Loucy (cell line): ENCODE measurements at regions not wholly inside any gene's neighbourhood (a gene's known extent, or its start where the extent isn't known, plus 50 kb on each side); places are given as distances from the start of the nearest gene placed in this dataset.
"Not testable (repeated sequence)": the region's sequence is repeated elsewhere in the genome, so short reads cannot be mapped to it uniquely, and the experiment has no call there.

ENCODE experiments used
- H2AFZ ChIP-seq: fragments of 200-600 bp; sonication (generic); 2 replicates; pipeline ENCODE4 v1.6.0; 2016; ENCODE audit warnings: antibody characterized with exemption, mild to moderate bottlenecking, low read length, moderate library complexity
- H3F3A ChIP-seq: fragments of 200-600 bp; 2 replicates; pipeline ENCODE4 v1.6.0; 2016; ENCODE audit warnings: antibody characterized with exemption, low read depth, mild to moderate bottlenecking
- H3K27me3 ChIP-seq: fragments of 200-600 bp; sonication (generic); 2 replicates; pipeline ENCODE4 v1.6.1; 2014; ENCODE audit warnings: low read length, mild to moderate bottlenecking; ENCODE audit not compliant: insufficient read depth, poor library complexity, severe bottlenecking
- H3K36me3 ChIP-seq: fragments of 200-600 bp; sonication (generic); 2 replicates; pipeline ENCODE4 v1.6.1; 2016; ENCODE audit warnings: low read length; ENCODE audit not compliant: insufficient read depth
- H3K4me1 ChIP-seq: fragments of 200-600 bp; sonication (generic); 2 replicates; pipeline ENCODE4 v1.5.1; 2014; ENCODE audit warnings: low read length, mild to moderate bottlenecking; ENCODE audit not compliant: insufficient read depth, poor library complexity, severe bottlenecking
- H3K4me2 ChIP-seq: fragments of 200-600 bp; sonication (generic); 2 replicates; pipeline ENCODE4 v1.6.0; 2014; ENCODE audit warnings: antibody characterized with exemption, low read length, low read depth, mild to moderate bottlenecking; ENCODE audit not compliant: poor library complexity, severe bottlenecking
- H3K4me3 ChIP-seq: fragments of 200-600 bp; sonication (generic); 2 replicates; pipeline ENCODE4 v1.5.1; 2014; ENCODE audit warnings: low read length, mild to moderate bottlenecking, mixed read lengths; ENCODE audit not compliant: poor library complexity, severe bottlenecking
- H3K79me2 ChIP-seq: fragments of 200-600 bp; sonication (generic); 2 replicates; pipeline ENCODE4 v1.6.1; 2014; ENCODE audit warnings: low read length; ENCODE audit not compliant: insufficient read depth
- H3K9ac ChIP-seq: fragments of 200-600 bp; sonication (generic); 2 replicates; pipeline ENCODE4 v1.6.0; 2014; ENCODE audit warnings: mild to moderate bottlenecking, low read depth, low read length, moderate library complexity; ENCODE audit not compliant: poor library complexity, severe bottlenecking
- H3K9me2 ChIP-seq: fragments of 200-600 bp; sonication (generic); replicated peaks from 2 replicates; pipeline ENCODE4 v1.6.1; 2016; ENCODE audit warnings: low read depth, low read length, mixed read lengths
- H3K9me3 ChIP-seq: fragments of 200-600 bp; sonication (generic); 2 replicates; pipeline ENCODE4 v1.6.1; 2014; ENCODE audit warnings: mild to moderate bottlenecking, antibody characterized with exemption, low read length, low read depth; ENCODE audit not compliant: insufficient read depth
- H4K20me1 ChIP-seq: fragments of 200-600 bp; sonication (generic); 2 replicates; pipeline ENCODE4 v1.6.0; 2014; ENCODE audit warnings: antibody characterized with exemption, low read length, mild to moderate bottlenecking; ENCODE audit not compliant: insufficient read depth, poor library complexity, severe bottlenecking
- CTCF ChIP-seq: fragments of 200-600 bp; sonication (generic); conservative IDR thresholded peaks from 2 replicates; pipeline ENCODE4 v1.5.1; 2014; ENCODE audit warnings: mild to moderate bottlenecking, antibody characterized with exemption, low read length
- EZH2phosphoT487 ChIP-seq: fragments of 200-600 bp; IDR thresholded peaks from 2 replicates; pipeline ENCODE4 v1.6.1; 2018; ENCODE audit warnings: antibody characterized with exemption, mild to moderate bottlenecking, moderate library complexity, borderline replicate concordance

DNA sequence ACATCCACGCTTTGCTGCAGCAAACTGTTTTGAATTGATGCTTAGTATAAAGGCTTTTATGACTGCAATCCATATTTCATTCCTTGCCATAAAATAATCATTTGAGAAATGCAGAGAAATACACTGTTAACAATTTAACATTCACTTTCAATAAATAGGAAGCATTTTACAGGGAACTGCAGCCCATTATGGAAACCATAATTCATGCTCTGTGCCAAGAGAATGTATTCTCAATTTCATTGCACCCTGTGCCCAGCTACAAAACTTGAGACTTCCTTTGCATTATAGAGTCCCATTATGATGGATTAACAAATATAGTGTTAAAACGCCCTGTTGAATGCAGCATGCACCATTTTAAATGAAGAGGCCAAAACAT lies 134.0 kb downstream of the MED10 start:
- Histone ChIP-seq H3K27me3 (no peaks in the 10 kb centered on the region), H2AFZ (no peak overlapping the region)
- TF ChIP-seq CTCF (no peak), EZH2phosphoT487 (no peak)

DNA sequence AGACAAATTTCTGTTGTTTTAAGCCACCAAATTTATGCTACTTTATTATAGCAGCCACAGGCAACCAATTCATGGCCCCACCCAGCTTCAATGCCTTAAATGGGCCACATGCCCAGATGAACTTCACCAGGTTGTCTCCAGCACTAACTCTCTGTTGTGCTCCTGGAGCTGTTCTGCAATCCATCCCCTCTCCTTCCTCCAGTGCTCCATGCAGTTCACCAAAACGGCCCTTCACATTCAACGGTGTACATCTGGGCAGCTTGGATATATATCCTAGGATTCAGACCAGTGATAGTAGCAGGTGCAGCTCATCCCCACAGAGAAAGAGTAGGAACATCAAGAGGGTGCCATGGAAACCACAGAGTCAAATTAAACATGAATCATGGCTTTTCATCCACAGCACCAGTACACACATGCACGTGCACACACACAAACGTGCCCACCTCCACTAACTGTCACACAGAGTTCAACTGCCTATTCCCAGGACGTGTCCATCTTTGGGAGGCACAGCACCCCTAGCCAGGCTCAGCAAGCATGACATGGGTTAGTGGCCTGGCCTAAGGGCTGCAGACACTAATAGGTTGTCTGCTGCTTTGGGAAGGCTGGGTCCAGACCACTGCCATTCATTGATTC lies 134.5 kb downstream of the MED10 start:
- Histone ChIP-seq H3K79me2 (no peaks in the 10 kb centered on the region), H3K9me3 (peaks cover 5% of the 10 kb centered on the region; the same call in 1 of the 2 replicates), H3K4me2 (no peak overlapping the region), H3F3A (no peaks in the 10 kb centered on the region), H3K9me2 (no peaks in the 10 kb centered on the region), H3K27me3 (no peaks in the 10 kb centered on the region), H3K4me1 (no peaks in the 10 kb centered on the region), H3K36me3 (no peaks in the 10 kb centered on the region), H3K4me3 (no peak overlapping the region), H2AFZ (no peak overlapping the region), H4K20me1 (no peaks in the 10 kb centered on the region), H3K9ac (no peak overlapping the region)
- TF ChIP-seq CTCF (no peak), EZH2phosphoT487 (no peak)

More for the DNA sequence above, 134.0 kb downstream of the MED10 start:
- H3K9ac ChIP-seq = no peak overlapping the region
- no peaks in the 10 kb centered on the region for H3K4me1 ChIP-seq
- no peak overlapping the region for H3K4me2 ChIP-seq
- no peaks in the 10 kb centered on the region for H4K20me1 ChIP-seq
- no peaks in the 10 kb centered on the region for H3K9me2 ChIP-seq
- H3K4me3 ChIP-seq = no peak overlapping the region
- peaks cover 5% of the 10 kb centered on the region; the same call in 1 of the 2 replicates for H3K9me3 ChIP-seq
- H3K79me2 ChIP-seq = no peaks in the 10 kb centered on the region
- H3F3A ChIP-seq = no peaks in the 10 kb centered on the region
- no peaks in the 10 kb centered on the region for H3K36me3 ChIP-seq

DNA sequence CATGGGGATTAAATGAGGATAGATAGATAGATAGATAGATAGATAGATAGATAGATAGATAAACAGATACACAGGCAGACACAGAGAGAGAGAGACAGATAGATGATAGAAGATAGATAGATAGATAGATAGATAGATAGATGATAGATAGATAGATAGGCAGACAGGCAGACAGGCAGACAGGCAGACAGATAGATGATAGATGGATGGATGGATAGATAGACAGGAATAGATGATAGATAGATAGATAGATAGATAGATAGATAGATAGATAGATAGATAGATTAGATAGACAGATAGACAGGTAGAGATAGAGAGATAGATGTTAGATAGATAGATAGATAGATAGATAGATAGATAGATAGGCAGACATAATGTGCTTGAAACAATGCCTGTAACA lies 137.3 kb downstream of the MED10 start:
- not testable (repeated sequence) for H3K79me2 ChIP-seq, H4K20me1 ChIP-seq, H3K9me3 ChIP-seq, H3K4me2 ChIP-seq, H3K36me3 ChIP-seq, H3K4me3 ChIP-seq, H3K9me2 ChIP-seq, H2AFZ ChIP-seq, H3K4me1 ChIP-seq, H3K27me3 ChIP-seq, H3K9ac ChIP-seq, H3F3A ChIP-seq

DNA sequence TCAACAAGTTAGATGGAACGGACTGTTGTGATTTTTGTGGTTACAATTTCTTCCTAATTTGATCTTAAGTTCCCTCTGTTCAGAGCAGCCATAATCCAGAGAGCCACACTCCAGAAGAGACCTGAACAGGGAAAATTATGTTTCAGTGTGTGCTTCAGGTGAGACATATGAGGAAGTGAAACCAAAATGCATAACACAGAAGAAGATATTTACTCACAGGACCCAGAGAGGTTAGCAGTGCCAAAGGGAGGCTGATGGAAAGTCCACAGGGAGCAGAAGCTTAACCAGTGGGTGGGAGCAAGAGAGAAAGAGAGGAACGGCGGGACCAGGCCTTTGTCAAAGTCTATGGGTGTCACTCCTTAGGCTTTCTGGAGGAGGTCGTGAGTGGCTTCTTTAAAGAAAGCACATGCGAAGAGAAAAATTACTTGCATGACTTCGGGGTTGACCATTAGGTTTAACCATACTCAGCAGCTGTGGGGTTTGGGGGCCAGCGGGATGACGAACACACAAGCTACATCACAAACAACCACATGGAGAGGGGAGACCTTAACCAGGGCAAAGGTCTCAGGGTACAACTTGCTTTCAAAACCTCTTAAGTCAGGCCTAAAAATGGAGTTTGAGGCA lies 141.4 kb downstream of the MED10 start:
- H3K4me2 ChIP-seq = no peak overlapping the region
- no peaks in the 10 kb centered on the region for H4K20me1 ChIP-seq
- H3K9me3 ChIP-seq = no peaks in the 10 kb centered on the region; the same call in 1 of the 2 replicates
- H3K9me2 ChIP-seq = no peaks in the 10 kb centered on the region
- H3K36me3 ChIP-seq = no peaks in the 10 kb centered on the region
- no peak overlapping the region for H3K4me3 ChIP-seq
- no peaks in the 10 kb centered on the region for H3F3A ChIP-seq
- TF ChIP-seq EZH2phosphoT487 (no peak), CTCF (no peak)
- no peaks in the 10 kb centered on the region for H3K79me2 ChIP-seq
- H3K9ac ChIP-seq = no peak overlapping the region
- H3K4me1 ChIP-seq = no peaks in the 10 kb centered on the region
- H2AFZ ChIP-seq = no peak overlapping the region
- H3K27me3 ChIP-seq = no peaks in the 10 kb centered on the region
